ENCODE measurements at regions not wholly inside any gene's neighbourhood (a gene's known extent, or its start where the extent isn't known, plus 50 kb on each side); places are given as distances from the start of the nearest gene placed in this dataset.

DNA sequence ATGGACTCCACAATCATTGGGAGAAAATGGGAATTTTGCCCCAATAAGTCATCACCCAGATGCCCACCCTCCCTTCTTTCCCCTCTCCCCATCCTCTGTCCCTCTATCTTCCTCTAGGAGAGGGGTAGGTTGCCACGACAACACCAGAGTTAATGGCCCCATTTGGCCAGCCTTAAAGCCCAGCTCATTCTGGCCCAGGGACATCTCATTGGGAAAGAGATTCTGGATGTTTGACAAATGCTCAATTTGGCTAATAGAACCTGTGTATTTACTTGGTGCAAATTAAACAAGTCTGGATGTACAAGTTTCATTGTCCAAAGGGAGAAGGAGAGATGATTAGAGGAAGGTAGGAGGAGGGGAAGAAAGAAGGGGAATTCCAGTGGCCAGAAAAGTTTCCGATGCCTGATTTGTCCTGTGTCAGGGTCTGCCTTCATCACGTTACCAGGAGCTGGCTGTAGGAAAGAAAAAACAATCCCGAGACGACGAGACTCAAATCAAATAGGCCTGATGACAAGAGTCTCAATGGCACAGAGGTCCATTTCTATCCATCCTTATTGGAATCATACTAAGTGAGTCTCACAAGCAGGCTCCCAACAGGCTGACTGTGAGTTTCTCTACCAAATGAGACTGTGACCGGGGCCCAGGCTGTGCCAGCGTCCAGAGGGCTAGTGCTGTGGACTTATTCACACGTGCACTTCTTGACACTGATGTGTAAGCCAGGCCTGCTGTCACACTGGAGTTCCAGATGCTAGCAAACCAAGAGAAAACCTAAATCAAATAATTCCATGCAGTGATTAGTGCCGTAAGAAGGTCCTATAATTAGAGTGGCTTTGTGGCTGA, 265.2 kb upstream of the APCDD1 start:
- H3K27me3 Mint-ChIP-seq (ENCODE audit: low read depth): no peaks in the 10 kb centered on the region
- Histone ChIP-seq H3K9ac (ENCODE audit: extremely low read depth, insufficient read length, low read length) (no peak overlapping the region), H3K23me2 (ENCODE audit: insufficient read length, low read depth, low read length, poor library complexity, severe bottlenecking) (no peaks in the 10 kb centered on the region), H2BK12ac (ENCODE audit: insufficient read length, low read depth, low read length) (no peak overlapping the region), H3K79me1 (ENCODE audit: insufficient read depth, low read depth, low read length, poor library complexity, severe bottlenecking) (no peaks in the 10 kb centered on the region), H2BK120ac (ENCODE audit: low read depth, low read length, poor library complexity, severe bottlenecking) (no peak overlapping the region), H3K18ac (ENCODE audit: insufficient read length, low read depth, low read length) (no peak overlapping the region), H2BK15ac (ENCODE audit: low read depth, low read length) (no peak overlapping the region), H2AFZ (ENCODE audit: low read length) (no peak overlapping the region), H2BK5ac (ENCODE audit: insufficient read length, low read length) (no peak overlapping the region), H4K91ac (ENCODE audit: insufficient read length, low read depth, low read length) (no peak overlapping the region), H2AK5ac (ENCODE audit: insufficient read length, low read length) (no peak overlapping the region), H4K5ac (ENCODE audit: insufficient read length, low read depth, low read length) (no peak overlapping the region), H4K20me1 (ENCODE audit: control insufficient read depth, insufficient read depth, insufficient read length) (no peaks in the 10 kb centered on the region), H3K4me1 (ENCODE audit: insufficient read depth, low read length) (no peaks in the 10 kb centered on the region), H3K27me3 (ENCODE audit: insufficient read depth, low read length) (no peaks in the 10 kb centered on the region), H2BK20ac (ENCODE audit: low read depth, low read length, poor library complexity, severe bottlenecking) (no peak overlapping the region), H3K27ac (ENCODE audit: insufficient read length, low read depth, low read length) (no peak overlapping the region), H3K4me2 (ENCODE audit: insufficient read depth, insufficient read length, low read length) (no peak overlapping the region), H3T11ph (ENCODE audit: low read length) (no peak overlapping the region), H3K4ac (ENCODE audit: low read depth, low read length) (no peak overlapping the region), H3K9me3 (ENCODE audit: control insufficient read depth, low read depth, low read length) (no peaks in the 10 kb centered on the region), H3K14ac (ENCODE audit: insufficient read depth, low read length) (no peak overlapping the region), H3K56ac (ENCODE audit: insufficient read length, low read depth, low read length) (no peak overlapping the region), H4K8ac (replicated peaks; ENCODE audit: insufficient read length, low read depth, low read length) (no peak overlapping the region), H3K23ac (ENCODE audit: insufficient read length, low read depth, low read length) (no peak overlapping the region), H3K79me2 (ENCODE audit: insufficient read depth, low read length) (no peaks in the 10 kb centered on the region)
- H3K4me1 Mint-ChIP-seq: no peaks in the 10 kb centered on the region
- no CpG with 5 or more reads among the region's 10 CpGs for WGBS (ENCODE audit: extremely low coverage, insufficient read length, low lambda C conversion rate)
- H3K27ac Mint-ChIP-seq: no peak overlapping the region
- no peak overlapping the region for H3K4me3 Mint-ChIP-seq
- peaks cover 2 to 3% of the 10 kb centered on the region in 2 experiments; a peak in 2 of 5 replicates for H3K9me3 Mint-ChIP-seq
- H3K36me3 Mint-ChIP-seq (ENCODE audit: insufficient read depth in 1 of 3, low read depth in 3 of 3): no peaks in the 10 kb centered on the region; a peak in 1 of 7 replicates
- TF ChIP-seq, protein P1, sequence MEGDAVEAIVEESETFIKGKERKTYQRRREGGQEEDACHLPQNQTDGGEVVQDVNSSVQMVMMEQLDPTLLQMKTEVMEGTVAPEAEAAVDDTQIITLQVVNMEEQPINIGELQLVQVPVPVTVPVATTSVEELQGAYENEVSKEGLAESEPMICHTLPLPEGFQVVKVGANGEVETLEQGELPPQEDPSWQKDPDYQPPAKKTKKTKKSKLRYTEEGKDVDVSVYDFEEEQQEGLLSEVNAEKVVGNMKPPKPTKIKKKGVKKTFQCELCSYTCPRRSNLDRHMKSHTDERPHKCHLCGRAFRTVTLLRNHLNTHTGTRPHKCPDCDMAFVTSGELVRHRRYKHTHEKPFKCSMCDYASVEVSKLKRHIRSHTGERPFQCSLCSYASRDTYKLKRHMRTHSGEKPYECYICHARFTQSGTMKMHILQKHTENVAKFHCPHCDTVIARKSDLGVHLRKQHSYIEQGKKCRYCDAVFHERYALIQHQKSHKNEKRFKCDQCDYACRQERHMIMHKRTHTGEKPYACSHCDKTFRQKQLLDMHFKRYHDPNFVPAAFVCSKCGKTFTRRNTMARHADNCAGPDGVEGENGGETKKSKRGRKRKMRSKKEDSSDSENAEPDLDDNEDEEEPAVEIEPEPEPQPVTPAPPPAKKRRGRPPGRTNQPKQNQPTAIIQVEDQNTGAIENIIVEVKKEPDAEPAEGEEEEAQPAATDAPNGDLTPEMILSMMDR (conservative IDR thresholded peaks at IDR 0.05): no peak
- DNase-seq: no peak

Data from H9 (cell line).